ENCODE measurements at regions not wholly inside any gene's neighbourhood (a gene's known extent, or its start where the extent isn't known, plus 50 kb on each side); places are given as distances from the start of the nearest gene placed in this dataset.

GRCh38 chr9:120338340-120338739 lies 241.6 kb downstream of the CDK5RAP2 start:
- no peak overlapping the region for H3K4me3 ChIP-seq (ENCODE audit: low read depth, low read length)
- no peaks in the 10 kb centered on the region for H3K4me1 ChIP-seq (ENCODE audit: control insufficient read depth, insufficient read depth, low read length)
- H3K9me3 ChIP-seq (ENCODE audit: control insufficient read depth, insufficient read depth, low read length) = no peaks in the 10 kb centered on the region
- H3K27me3 ChIP-seq (ENCODE audit: control insufficient read depth, insufficient read depth, low read length) = no peaks in the 10 kb centered on the region
- no peaks in the 10 kb centered on the region for H3K36me3 ChIP-seq (ENCODE audit: control insufficient read depth, insufficient read depth, low read length)
- no peak overlapping the region for H3K9ac ChIP-seq (ENCODE audit: low read depth, low read length)

- H3K4me3 ChIP-seq (ENCODE audit: low read depth, low read length) = no peak overlapping the region
- no peaks in the 10 kb centered on the region for H3K27me3 ChIP-seq (ENCODE audit: control insufficient read depth, insufficient read depth, low read length)
- H3K9me3 ChIP-seq (ENCODE audit: control insufficient read depth, insufficient read depth, low read length) = no peaks in the 10 kb centered on the region
- H3K4me1 ChIP-seq (ENCODE audit: control insufficient read depth, insufficient read depth, low read length) = no peaks in the 10 kb centered on the region
- H3K36me3 ChIP-seq (ENCODE audit: control insufficient read depth, insufficient read depth, low read length) = no peaks in the 10 kb centered on the region
- H3K9ac ChIP-seq (ENCODE audit: low read depth, low read length) = no peak overlapping the region
These were observed 242.8 kb downstream of the CDK5RAP2 start for GRCh38 chr9:120337131-120337530.

- H3K4me1 ChIP-seq (ENCODE audit: control insufficient read depth, insufficient read depth, low read length) = no peaks in the 10 kb centered on the region
- H3K9ac ChIP-seq (ENCODE audit: low read depth, low read length) = no peak overlapping the region
- H3K36me3 ChIP-seq (ENCODE audit: control insufficient read depth, insufficient read depth, low read length) = no peaks in the 10 kb centered on the region
- no peak overlapping the region for H3K4me3 ChIP-seq (ENCODE audit: low read depth, low read length)
- no peaks in the 10 kb centered on the region for H3K9me3 ChIP-seq (ENCODE audit: control insufficient read depth, insufficient read depth, low read length)
- no peaks in the 10 kb centered on the region for H3K27me3 ChIP-seq (ENCODE audit: control insufficient read depth, insufficient read depth, low read length)
These were observed 243.2 kb downstream of the CDK5RAP2 start for GRCh38 chr9:120336753-120337090.

- Histone ChIP-seq H3K4me1 (ENCODE audit: control insufficient read depth, insufficient read depth, low read length) (no peaks in the 10 kb centered on the region), H3K27me3 (ENCODE audit: control insufficient read depth, insufficient read depth, low read length) (no peaks in the 10 kb centered on the region), H3K9ac (ENCODE audit: low read depth, low read length) (no peak overlapping the region), H3K9me3 (ENCODE audit: control insufficient read depth, insufficient read depth, low read length) (no peaks in the 10 kb centered on the region), H3K36me3 (ENCODE audit: control insufficient read depth, insufficient read depth, low read length) (no peaks in the 10 kb centered on the region), H3K4me3 (ENCODE audit: low read depth, low read length) (no peak overlapping the region)
These were observed 243.8 kb downstream of the CDK5RAP2 start for GRCh38 chr9:120336021-120336752.

- no peak overlapping the region for H3K4me3 ChIP-seq (ENCODE audit: low read depth, low read length)
- no peaks in the 10 kb centered on the region for H3K9me3 ChIP-seq (ENCODE audit: control insufficient read depth, insufficient read depth, low read length)
- peaks cover 3% of the 10 kb centered on the region for H3K36me3 ChIP-seq (ENCODE audit: control insufficient read depth, insufficient read depth, low read length)
- H3K4me1 ChIP-seq (ENCODE audit: control insufficient read depth, insufficient read depth, low read length) = no peaks in the 10 kb centered on the region
- H3K27me3 ChIP-seq (ENCODE audit: control insufficient read depth, insufficient read depth, low read length) = no peaks in the 10 kb centered on the region
- no peak overlapping the region for H3K9ac ChIP-seq (ENCODE audit: low read depth, low read length)
These were observed 248.1 kb downstream of the CDK5RAP2 start for GRCh38 chr9:120331913-120332312.

GRCh38 chr9:120330031-120330430 lies 249.9 kb downstream of the CDK5RAP2 start:
- Histone ChIP-seq H3K4me1 (ENCODE audit: control insufficient read depth, insufficient read depth, low read length) (no peaks in the 10 kb centered on the region), H3K27me3 (ENCODE audit: control insufficient read depth, insufficient read depth, low read length) (no peaks in the 10 kb centered on the region), H3K9ac (ENCODE audit: low read depth, low read length) (no peak overlapping the region), H3K4me3 (ENCODE audit: low read depth, low read length) (no peak overlapping the region), H3K36me3 (ENCODE audit: control insufficient read depth, insufficient read depth, low read length) (peaks cover 3% of the 10 kb centered on the region), H3K9me3 (ENCODE audit: control insufficient read depth, insufficient read depth, low read length) (no peaks in the 10 kb centered on the region)

GRCh38 chr9:120327322-120327721 lies 252.6 kb downstream of the CDK5RAP2 start:
- Histone ChIP-seq H3K4me3 (ENCODE audit: low read depth, low read length) (no peak overlapping the region), H3K36me3 (ENCODE audit: control insufficient read depth, insufficient read depth, low read length) (peaks cover 3% of the 10 kb centered on the region), H3K9ac (ENCODE audit: low read depth, low read length) (no peak overlapping the region), H3K4me1 (ENCODE audit: control insufficient read depth, insufficient read depth, low read length) (no peaks in the 10 kb centered on the region), H3K27me3 (ENCODE audit: control insufficient read depth, insufficient read depth, low read length) (no peaks in the 10 kb centered on the region), H3K9me3 (ENCODE audit: control insufficient read depth, insufficient read depth, low read length) (no peaks in the 10 kb centered on the region)

- Histone ChIP-seq H3K9me3 (ENCODE audit: control insufficient read depth, insufficient read depth, low read length) (no peaks in the 10 kb centered on the region), H3K4me3 (ENCODE audit: low read depth, low read length) (no peak overlapping the region), H3K36me3 (ENCODE audit: control insufficient read depth, insufficient read depth, low read length) (peaks cover 3% of the 10 kb centered on the region), H3K4me1 (ENCODE audit: control insufficient read depth, insufficient read depth, low read length) (no peaks in the 10 kb centered on the region), H3K27me3 (ENCODE audit: control insufficient read depth, insufficient read depth, low read length) (no peaks in the 10 kb centered on the region), H3K9ac (ENCODE audit: low read depth, low read length) (no peak overlapping the region)
These were observed 253.8 kb downstream of the CDK5RAP2 start for GRCh38 chr9:120326049-120326693.

- H3K4me1 ChIP-seq (ENCODE audit: control insufficient read depth, insufficient read depth, low read length) = no peaks in the 10 kb centered on the region
- H3K9ac ChIP-seq (ENCODE audit: low read depth, low read length) = no peak overlapping the region
- H3K36me3 ChIP-seq (ENCODE audit: control insufficient read depth, insufficient read depth, low read length) = no peaks in the 10 kb centered on the region
- H3K4me3 ChIP-seq (ENCODE audit: low read depth, low read length) = no peak overlapping the region
- no peaks in the 10 kb centered on the region for H3K27me3 ChIP-seq (ENCODE audit: control insufficient read depth, insufficient read depth, low read length)
- H3K9me3 ChIP-seq (ENCODE audit: control insufficient read depth, insufficient read depth, low read length) = no peaks in the 10 kb centered on the region
These were observed 254.8 kb downstream of the CDK5RAP2 start for GRCh38 chr9:120324996-120325642.

GRCh38 chr9:120324461-120324860 lies 255.5 kb downstream of the CDK5RAP2 start:
- Histone ChIP-seq H3K36me3 (ENCODE audit: control insufficient read depth, insufficient read depth, low read length) (no peaks in the 10 kb centered on the region), H3K9me3 (ENCODE audit: control insufficient read depth, insufficient read depth, low read length) (no peaks in the 10 kb centered on the region), H3K4me1 (ENCODE audit: control insufficient read depth, insufficient read depth, low read length) (no peaks in the 10 kb centered on the region), H3K9ac (ENCODE audit: low read depth, low read length) (no peak overlapping the region), H3K27me3 (ENCODE audit: control insufficient read depth, insufficient read depth, low read length) (no peaks in the 10 kb centered on the region), H3K4me3 (ENCODE audit: low read depth, low read length) (no peak overlapping the region)

- Histone ChIP-seq H3K4me3 (ENCODE audit: low read depth, low read length) (no peak overlapping the region), H3K27me3 (ENCODE audit: control insufficient read depth, insufficient read depth, low read length) (no peaks in the 10 kb centered on the region), H3K9ac (ENCODE audit: low read depth, low read length) (no peak overlapping the region), H3K4me1 (ENCODE audit: control insufficient read depth, insufficient read depth, low read length) (no peaks in the 10 kb centered on the region), H3K9me3 (ENCODE audit: control insufficient read depth, insufficient read depth, low read length) (no peaks in the 10 kb centered on the region), H3K36me3 (ENCODE audit: control insufficient read depth, insufficient read depth, low read length) (no peaks in the 10 kb centered on the region)
These were observed 256.8 kb downstream of the CDK5RAP2 start for GRCh38 chr9:120323125-120323524.

GRCh38 chr9:120319452-120319851 lies 260.5 kb downstream of the CDK5RAP2 start:
- no peak overlapping the region for H3K4me3 ChIP-seq (ENCODE audit: low read depth, low read length)
- no peaks in the 10 kb centered on the region for H3K9me3 ChIP-seq (ENCODE audit: control insufficient read depth, insufficient read depth, low read length)
- no peak overlapping the region for H3K9ac ChIP-seq (ENCODE audit: low read depth, low read length)
- H3K4me1 ChIP-seq (ENCODE audit: control insufficient read depth, insufficient read depth, low read length) = no peaks in the 10 kb centered on the region
- H3K36me3 ChIP-seq (ENCODE audit: control insufficient read depth, insufficient read depth, low read length) = no peaks in the 10 kb centered on the region
- no peaks in the 10 kb centered on the region for H3K27me3 ChIP-seq (ENCODE audit: control insufficient read depth, insufficient read depth, low read length)
